AML-193 (cell line): ENCODE measurements at regions not wholly inside any gene's neighbourhood (a gene's known extent, or its start where the extent isn't known, plus 50 kb on each side); places are given as distances from the start of the nearest gene placed in this dataset.

Experiments
- DNase-seq, 2 experiments: peaks; one replicate each; lab custom pipeline; 2025; lab: John Stamatoyannopoulos, UW

- no peak for DNase-seq
These were observed 98.6 kb upstream of the FER start for GRCh38 chr5:108649106-108649505.

GRCh38 chr5:108642170-108642906 is 105.4 kb upstream of the FER start:
- peak; percentile 73 to 75 for DNase-seq

- no peak for DNase-seq
These were observed 106.1 kb upstream of the FER start for GRCh38 chr5:108641596-108641995.

GRCh38 chr5:108639366-108639765 is 108.3 kb upstream of the FER start:
- DNase-seq, result no peak

- DNase-seq, result no peak
These were observed 109.7 kb upstream of the FER start for GRCh38 chr5:108638021-108638420.

- peak; percentile 76 to 89 for DNase-seq
These were observed 110.6 kb upstream of the FER start for GRCh38 chr5:108637134-108637533.

- DNase-seq, result no peak
These were observed 111.4 kb upstream of the FER start for GRCh38 chr5:108636135-108636853.

- no peak for DNase-seq
These were observed 112.9 kb upstream of the FER start for GRCh38 chr5:108634617-108635288.

- no peak for DNase-seq
These were observed 113.6 kb upstream of the FER start for GRCh38 chr5:108634010-108634616.

- no peak for DNase-seq
These were observed 117.7 kb upstream of the FER start for GRCh38 chr5:108629779-108630528.

- DNase-seq, result no peak
These were observed 122.0 kb upstream of the FER start for GRCh38 chr5:108625654-108626053.

- no peak for DNase-seq
These were observed 123.9 kb upstream of the FER start for GRCh38 chr5:108623826-108624225.

- no peak for DNase-seq
These were observed 127.2 kb upstream of the FER start for GRCh38 chr5:108620516-108620915.

- no peak for DNase-seq
These were observed 127.9 kb upstream of the FER start for GRCh38 chr5:108619815-108620214.

- DNase-seq, result no peak
These were observed 129.9 kb upstream of the FER start for GRCh38 chr5:108617467-108618435.

- no peak for DNase-seq
These were observed 132.5 kb upstream of the FER start for GRCh38 chr5:108615216-108615615.

GRCh38 chr5:108607421-108607820 is 140.3 kb upstream of the FER start:
- DNase-seq, result no peak

- DNase-seq, result peak in 1 of 2 experiments; percentile 10
These were observed 141.5 kb upstream of the FER start for GRCh38 chr5:108606185-108606584.

- no peak for DNase-seq
These were observed 144.9 kb upstream of the FER start for GRCh38 chr5:108602830-108603229.

- DNase-seq, result no peak
These were observed 156.9 kb upstream of the FER start for GRCh38 chr5:108590799-108591198.

- no peak for DNase-seq
These were observed 159.4 kb upstream of the FER start for GRCh38 chr5:108588323-108588722.
